NCI-H2081 treated with DMSO at 0.1 percent for 48 hours (cell line): ENCODE measurements at regions not wholly inside any gene's neighbourhood (a gene's known extent, or its start where the extent isn't known, plus 50 kb on each side); places are given as distances from the start of the nearest gene placed in this dataset.
"Not testable (repeated sequence)": the region's sequence is repeated elsewhere in the genome, so short reads cannot be mapped to it uniquely, and the experiment has no call there.

Experiments
- DNase-seq: peaks from one replicate; lab custom pipeline; 2025; lab: John Stamatoyannopoulos, UW

DNA sequence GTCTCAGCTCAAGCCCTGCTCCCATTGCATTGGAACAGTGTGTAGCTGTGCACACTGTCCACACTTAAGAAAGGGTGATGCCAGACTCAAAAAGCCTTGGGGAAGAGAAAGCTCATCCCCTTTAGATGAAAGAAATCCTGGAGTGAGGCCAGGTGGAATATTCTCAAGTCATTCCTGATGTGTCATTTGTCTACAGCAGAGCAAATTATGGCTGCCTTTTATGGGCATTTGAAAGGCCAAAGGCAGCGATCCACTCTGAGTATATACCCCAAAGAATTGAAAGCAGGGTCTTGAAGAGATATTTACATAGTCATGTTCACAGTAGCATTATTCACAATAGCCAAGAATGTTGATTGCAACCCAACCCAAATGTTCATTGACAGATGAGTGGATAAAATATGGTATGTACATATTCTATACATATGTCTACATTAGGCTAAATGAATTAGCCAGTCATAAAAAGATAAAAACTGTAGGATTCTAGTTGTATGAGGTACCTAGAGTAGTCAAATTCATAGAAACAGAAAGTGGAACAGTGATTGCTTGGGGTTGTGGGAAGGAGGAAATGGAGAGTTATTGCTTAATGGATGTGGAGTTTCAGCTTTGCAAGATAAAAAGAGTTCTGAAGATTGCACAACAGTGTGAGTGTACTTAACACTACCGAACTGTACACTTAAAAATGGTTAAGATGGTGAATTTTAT, 214.9 kb downstream of the KCNRG start:
- no peak for DNase-seq

DNA sequence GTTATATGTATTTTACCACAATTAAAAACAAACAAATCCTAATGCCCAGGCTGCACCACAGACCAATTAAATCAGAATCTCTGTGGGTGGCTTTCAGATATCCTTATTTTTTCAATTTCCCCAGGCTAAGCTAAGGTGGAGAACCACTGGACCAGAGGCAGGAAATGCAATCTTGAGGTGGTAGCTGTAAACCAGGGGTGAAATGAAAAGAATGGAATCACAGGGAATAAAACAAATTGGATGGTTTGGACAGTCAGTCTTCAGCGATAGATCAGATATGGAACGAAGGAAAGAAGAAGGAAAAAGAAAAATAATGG, 215.4 kb downstream of the KCNRG start:
- DNase-seq, result no peak

DNA sequence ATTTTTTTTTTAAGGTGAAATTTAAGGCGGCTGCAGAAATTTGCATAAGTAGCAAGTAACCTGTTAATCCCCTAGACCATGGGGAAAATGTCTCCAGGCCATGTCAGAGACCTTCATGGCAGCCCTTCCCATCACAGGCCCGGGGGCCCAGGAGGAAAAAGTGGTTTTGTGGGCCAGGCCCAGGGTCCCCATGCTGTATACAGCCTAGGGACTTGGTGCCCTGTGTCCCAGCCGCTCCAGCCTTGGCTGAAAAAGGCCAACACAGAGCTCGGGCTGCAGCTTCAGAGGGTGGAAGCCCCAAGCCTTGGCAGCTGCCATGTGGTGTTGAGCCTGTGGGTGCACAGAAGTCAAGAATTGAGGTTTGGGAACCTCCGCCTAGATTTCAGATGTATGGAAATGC, 218.3 kb downstream of the KCNRG start:
- DNase-seq, result not testable (repeated sequence)

DNA sequence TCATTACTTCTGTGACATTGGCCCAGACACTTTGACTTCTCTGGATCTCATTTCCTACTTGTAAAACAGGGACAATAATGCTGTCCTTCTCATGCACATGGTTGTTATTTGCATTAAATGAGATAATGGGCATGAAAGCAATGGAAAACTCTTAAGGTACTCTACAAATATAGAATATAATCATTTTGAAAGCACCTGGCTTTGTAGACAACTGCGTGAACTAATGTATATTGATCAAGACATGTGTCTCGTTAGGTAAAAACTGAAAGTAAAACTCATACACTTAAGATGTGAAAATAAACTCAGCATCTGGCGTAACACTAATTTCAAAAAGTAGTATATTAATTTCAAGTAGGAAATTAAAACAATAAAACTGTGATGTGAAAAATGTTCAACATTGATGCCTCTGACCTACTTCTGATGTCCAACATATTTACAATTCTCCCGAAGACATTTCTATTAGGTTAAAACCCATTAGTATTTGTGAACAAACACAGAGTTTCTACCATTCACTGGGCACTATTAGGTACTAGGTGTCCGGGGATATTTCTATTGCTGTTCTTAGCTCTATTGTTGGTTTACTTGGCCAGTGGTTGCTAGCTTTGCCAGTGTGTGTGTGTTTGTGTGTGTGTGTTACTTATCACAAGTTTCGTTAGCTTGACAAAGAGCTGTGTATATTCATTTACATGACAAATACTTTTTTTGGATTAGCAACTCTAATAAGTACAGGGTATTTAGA, 220.5 kb downstream of the KCNRG start:
- no peak for DNase-seq

DNA sequence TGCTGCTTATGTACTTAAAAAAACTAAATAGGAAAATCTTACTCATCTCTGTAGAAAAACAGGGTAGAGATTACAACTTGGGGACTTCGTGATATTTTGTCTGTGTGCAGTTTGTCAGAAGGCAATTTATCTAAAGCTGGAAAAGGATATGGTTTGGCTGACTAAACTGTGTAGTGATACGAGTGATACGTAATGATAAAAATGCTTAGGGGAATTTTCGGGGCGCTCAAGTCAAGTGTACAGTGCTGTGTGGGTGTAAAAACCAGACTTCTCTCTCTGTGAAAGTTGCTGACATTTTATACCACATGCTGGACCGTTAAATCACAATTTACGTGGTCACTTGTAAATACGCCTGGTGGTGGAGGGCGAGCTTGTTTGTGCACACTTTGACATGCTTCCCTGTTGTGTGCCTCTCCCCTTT, 221.7 kb downstream of the KCNRG start:
- DNase-seq, result no peak

DNA sequence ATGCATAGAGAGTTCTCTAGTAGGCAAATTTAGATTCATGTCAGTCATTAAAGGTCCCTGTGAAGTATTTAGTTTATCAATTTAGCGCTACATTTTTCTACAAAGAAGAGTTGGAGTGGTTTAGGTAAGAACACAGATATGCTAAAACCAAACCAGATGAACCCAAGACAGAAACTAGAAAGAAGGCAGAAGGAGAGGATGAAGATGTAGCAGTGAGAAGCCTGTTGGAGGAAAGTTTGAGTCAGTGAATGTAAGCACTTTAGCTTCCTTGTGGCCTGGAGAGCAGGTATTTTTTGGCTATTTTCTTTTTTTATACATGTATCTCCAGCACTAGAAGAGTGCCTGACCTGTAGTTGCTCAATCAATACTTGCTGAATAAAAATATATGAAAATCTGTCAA, 223.7 kb downstream of the KCNRG start:
- no peak for DNase-seq

DNA sequence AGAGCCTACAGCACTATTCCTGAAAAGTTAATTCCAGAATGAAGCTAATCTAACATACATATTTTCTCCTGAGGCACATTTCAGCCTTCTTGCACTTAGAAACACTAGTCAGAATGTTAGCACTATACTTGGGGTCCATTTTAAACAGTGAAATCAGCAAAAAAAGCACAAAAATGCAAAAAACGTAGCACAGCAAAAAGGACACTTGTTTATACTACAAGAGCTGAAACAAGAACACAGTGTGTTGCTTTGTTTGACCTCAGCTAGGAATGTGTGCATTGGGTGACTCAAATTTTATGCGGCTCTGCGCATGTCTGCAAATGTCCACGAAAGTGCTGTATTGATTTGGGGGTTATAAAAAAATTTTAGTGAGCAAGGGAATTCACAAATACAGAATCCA, 226.2 kb downstream of the KCNRG start:
- DNase-seq, result no peak

DNA sequence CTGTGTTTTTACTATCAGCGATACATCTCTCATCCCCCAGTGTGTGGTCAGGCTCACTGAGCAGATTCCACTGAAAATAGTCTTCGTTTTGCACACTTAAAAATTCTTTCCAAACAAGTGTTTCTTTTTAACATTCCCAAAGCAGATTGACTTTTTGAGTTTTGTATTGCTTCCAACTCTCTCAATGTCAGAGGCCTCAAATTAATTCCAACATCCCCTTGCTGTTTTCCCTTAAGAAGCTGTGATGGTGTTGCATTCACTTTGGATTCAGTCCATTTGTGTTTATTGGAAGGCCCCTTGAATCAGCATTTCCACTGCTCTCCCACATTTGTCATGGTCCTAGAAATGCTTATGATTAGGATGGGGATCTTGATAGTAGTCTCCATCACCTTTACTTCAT, 228.7 kb downstream of the KCNRG start:
- DNase-seq, result no peak

DNA sequence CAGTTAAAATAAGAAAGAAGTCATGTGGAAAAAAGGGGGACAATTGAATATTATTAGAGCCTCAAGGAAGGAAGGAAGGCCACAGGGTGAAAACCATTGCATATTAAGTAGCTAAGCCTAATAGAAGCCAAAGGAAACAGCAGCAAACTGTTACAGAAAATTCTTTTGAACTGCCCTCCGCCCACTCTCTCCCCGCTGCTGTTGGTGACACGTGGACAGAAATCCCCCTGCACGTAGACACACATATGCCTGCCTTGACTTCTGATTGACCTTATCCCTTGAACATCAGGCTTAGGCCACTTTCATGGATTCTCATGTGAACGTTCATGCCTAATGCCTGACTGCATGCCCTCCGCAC, 229.1 kb downstream of the KCNRG start:
- DNase-seq, result no peak

DNA sequence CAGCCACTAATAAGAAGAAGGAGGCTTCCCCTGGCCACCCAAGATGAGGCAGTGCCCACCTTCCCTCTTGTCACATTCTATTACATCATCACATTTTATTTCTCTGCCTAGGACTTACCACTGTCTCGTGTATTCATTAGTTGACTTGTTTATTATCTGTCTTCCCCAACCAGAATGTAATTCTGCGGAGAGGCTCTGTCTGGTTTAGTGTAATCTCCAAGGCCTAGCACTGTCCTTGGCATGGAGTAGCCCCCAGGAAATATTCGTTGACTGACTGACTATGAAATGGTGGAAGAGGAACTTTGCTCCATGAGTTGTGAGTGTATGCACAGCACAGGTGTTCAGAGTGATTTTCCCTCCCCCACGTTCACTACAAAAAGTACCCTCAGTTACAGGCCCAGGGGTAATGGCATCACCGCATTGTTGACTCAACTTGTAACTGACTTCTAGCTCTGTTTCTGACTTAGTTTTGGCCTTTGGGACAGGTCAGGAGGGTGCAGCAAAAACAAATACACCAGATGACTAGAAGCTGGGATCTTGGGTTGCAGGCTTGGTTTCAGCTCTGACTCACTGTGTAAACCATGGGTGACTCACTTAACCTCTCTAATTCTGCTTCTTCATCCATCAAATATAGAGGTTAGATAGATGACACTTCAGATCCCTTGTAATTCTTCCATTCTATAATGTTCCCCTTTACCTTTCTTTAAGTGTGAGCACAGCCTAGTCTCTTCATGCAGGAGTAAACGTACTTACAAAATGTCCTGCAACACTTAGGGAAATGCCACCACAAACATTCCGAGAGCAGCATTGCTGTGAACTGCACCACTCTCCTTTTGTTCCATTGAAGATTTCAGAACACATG, 229.7 kb downstream of the KCNRG start:
- no peak for DNase-seq

DNA sequence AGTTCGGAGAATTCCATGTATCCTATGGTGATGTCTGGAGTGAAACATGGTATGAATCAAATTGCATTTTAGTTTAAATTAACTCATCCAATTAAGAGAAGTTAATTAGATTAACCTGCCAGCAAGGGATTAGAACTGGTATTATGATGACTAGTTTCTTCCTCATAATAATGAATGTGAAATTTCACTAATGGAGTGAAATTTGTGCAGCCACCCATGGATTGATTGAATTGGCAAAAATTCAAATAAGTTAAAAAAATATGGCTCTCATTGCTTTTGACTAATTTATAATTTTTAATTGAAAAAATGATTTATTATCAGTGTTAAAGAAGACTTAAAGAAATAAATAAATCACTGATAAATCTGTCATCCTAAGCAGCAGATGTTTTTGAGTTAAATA, 232.0 kb downstream of the KCNRG start:
- DNase-seq, result no peak

DNA sequence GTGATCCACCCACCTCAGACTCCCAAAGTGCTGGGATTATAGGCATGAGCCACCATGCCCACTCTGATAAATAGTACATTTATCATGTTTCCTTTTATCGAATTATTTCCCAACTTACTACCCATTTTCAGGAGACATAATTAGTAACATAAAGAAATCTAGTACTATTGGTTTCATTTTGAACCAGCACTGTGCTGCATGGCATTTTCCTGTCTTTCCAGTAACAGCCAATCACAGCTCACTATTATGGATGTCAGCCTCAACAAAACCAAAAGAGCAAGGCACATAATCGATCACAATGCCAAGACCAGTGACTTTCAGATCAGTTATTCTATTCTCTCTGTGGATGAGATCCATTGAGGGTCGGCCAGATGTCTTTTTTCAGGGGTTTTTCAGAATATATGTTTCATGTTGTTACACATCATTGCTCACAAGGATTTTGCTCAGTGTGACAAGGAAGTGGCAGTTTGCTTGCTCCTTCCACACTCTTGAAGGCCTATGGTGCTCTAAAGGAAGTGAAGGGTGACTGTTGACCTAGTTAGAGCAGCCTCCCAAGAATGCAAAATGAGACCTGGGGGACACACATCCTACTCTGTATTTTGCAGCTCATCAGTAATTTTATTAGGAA, 233.4 kb downstream of the KCNRG start:
- no peak for DNase-seq

DNA sequence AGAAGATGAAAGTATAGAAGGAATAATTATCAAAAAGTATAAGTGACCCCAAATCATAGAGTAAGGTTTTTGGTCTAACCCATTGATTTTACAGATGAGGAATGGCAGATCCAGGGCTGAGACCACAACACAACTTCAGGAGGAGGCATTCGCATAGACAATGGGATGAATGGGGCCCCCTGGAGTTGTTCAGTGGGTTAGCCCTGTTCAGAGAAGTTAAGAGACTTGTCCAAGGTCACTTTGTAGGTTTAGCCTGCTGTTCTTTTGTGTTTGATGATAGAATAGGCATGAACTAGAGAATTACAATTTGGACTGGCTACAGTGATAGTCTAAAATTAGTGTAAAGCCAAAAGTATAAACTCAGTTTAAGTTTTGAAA, 233.9 kb downstream of the KCNRG start:
- DNase-seq, result no peak

DNA sequence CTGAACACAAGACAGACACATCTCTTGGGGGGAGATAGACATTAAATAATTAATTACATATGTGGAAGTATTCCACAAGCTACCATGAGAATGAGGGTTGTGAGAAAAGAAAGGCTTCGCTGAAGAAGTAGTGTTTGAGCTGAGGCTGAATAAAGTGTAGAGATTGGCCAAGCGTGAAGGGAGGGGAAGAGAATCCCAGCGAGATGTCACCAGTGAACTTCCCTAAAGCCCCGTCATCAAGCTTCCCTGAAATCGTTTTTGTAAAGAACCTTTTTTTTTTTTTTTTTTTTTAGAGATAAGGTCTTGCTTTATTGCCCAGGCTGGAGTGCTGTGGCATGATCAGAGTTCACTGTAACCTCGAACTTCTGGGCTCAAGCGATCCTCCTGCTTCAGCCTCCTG, 235.2 kb downstream of the KCNRG start:
- DNase-seq, result no peak

DNA sequence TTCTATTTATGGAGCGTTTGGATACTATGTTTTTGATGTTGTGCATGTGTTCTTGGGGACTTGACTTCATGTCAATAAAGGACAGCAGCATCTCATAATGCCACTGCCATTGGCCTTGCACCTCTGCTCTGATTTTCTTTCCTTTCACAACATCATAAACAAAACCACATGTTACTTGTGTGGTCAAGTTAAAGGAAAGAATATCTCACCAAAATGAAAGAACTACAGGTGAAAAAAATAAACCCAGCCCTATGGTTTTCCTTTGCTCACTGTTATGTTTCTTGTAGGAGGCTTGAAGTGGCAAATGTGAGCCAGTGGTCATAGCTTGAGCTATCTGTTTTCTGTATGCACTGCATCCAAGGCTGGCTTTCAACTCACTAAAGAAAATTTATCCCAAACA, 240.4 kb downstream of the KCNRG start:
- no peak for DNase-seq

DNA sequence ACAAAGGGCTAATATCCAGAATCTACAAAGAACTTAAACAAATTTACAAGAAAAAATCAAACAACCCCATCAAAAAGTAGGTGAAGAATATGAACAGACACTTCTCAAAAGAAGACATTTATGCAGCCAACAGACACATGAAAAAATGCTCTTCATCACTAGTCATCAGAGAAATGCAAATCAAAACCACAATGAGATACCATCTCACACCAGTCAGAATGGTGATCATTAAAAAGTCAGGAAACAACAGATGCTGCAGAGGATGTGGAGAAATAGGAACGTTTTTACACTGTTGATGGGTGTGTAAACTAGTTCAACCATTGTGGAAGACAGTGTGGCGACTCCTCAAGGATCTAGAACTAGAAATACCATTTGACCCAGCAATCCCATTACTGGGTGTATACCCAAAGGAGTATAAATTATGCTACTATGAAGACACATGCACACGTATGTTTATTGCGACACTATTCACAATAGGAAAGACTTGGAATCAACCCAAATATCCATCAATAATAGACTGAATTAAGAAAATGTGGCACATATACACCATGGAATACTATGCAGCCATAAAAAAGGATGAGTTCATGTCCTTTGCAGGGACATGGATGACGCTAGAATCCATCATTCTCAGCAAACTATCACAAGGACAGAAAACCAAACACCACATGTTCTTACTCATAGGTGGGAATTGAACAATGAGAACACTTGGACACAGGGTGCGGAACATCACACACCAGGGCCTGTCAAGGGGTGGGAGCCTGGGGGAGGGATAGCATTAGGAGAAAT, 241.5 kb downstream of the KCNRG start:
- not testable (repeated sequence) for DNase-seq

DNA sequence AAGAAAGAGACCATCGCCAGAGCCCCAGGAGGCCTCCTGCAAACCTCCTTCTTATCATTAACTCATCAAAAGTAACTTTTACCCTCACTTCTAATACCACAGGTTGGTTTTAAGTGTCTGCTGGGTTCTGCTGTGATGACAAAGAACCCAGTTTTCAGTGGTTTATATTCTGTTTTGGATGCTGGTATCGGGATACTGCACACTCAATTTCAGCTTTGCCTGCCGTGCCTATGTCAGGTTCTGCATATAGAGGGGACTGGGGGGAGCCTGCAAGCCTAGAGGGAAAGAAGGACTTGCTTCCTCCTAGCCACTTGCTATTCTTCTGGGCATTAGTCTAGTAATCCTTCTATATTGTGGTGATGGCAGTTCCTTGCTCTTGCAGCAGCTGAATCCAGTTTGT, 242.4 kb downstream of the KCNRG start:
- no peak for DNase-seq

DNA sequence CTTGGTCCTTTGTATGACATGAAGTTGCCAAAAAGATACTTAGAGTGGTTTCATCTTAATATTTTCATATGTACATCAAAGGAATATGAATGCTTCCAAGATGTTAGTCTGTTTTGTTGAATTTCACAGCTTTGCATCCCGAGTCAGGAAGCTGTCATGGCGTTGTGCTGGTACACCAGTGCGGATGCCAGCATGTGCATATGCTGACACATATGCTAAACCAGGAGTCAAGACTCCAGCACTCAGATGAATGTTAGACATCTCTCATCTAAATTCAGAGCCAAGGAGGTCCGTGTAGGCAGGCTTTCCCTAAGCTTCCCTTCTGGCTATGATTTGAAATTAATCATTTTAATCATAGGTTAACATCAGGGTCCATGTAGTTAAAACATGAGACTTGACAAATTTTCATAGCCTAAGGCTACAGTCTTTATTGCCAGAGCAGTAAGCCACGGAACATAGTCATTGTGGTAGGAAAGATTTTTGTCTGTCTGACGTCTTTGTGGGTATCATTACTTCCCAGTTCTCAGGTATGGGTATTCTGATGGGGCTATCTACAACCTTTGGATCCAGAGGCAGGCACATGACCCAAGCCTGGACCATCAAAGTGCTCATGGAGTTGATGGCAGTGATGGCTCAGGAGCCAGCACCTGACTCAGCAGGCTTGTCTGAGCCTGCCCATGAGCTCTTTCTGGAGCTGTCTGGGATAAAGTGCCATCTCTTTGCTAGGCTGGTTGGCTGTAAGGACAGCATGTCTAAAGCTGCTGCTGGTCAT, 246.1 kb downstream of the KCNRG start:
- DNase-seq, result no peak

DNA sequence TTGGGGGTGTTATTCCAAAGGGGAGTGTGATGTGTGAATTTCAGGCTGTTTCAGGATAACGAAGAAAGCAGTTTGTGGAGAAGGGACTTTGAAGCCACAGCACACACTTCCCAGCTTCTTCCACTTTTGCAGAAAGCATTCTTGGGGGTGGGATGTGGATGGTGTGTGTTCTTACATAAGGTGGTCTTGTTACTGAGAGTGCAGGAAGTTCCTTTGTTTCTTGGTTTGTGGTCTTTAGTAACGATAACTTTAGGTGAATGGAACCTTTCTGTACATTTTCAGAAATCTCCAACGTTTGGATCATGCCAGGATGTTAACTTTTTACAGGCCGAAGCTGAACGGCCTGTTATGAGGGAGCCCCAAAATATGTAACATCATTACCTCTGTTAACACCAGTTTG, 251.8 kb downstream of the KCNRG start:
- no peak for DNase-seq

DNA sequence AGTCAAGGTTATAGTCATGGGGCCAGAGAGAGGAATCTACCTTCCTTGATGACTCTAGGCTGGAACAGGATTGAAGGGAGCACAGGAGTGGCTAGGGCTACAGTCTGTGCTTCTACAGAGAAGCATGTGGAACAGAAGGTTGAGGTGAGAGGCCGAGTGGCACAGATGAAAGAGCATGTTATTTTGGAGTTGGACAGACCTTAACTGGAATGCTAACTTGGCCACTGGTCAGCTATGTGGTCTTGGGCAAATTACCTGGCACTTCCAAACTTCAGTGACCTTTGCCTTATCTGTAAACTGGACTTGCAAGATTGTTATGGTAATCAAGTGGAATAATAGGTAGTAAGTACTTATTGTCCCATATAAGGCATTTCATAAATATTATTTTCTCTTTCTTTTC, 252.7 kb downstream of the KCNRG start:
- DNase-seq, result no peak

DNA sequence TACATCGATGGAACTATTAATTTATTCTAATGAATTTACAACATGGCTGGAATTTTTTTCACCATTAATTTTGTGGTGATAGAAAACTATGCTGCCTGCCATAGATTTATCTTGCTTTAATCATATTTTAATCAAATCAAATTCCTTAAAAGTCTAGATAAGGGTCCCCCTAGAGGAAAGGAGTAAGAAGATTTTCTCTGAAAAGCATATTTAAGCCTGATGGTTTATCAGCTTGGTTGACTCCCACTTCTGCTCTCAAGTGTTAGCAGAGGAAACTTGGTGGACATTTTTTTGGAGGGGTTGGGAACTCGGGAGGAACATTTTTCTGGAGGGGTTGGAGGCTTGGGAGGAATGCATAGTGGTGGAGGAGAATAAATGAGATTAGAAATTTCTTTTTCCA, 253.3 kb downstream of the KCNRG start:
- DNase-seq, result no peak
